ENCODE measurements at regions not wholly inside any gene's neighbourhood (a gene's known extent, or its start where the extent isn't known, plus 50 kb on each side); places are given as distances from the start of the nearest gene placed in this dataset.
"Not testable (repeated sequence)": the region's sequence is repeated elsewhere in the genome, so short reads cannot be mapped to it uniquely, and the experiment has no call there.

GRCh38 chr7:12007576-12007975, 175.6 kb upstream of the THSD7A start:
- ChIA-PET CTCF (no interaction called here), POLR2A (no interaction called here)
- no peak for TF ChIP-seq PKNOX1 (IDR thresholded peaks at IDR 0.05)
- TF ChIP-seq NFRKB (IDR thresholded peaks at IDR 0.05), result no peak
- no peak for TF ChIP-seq LEF1 (IDR thresholded peaks at IDR 0.05; ENCODE audit: borderline replicate concordance)
- no peak for TF ChIP-seq CTBP1 (IDR thresholded peaks at IDR 0.05; ENCODE audit: borderline replicate concordance)
- TF ChIP-seq ARNT (IDR thresholded peaks at IDR 0.05), result no peak
- no peak for TF ChIP-seq HDGF (IDR thresholded peaks at IDR 0.05; ENCODE audit: borderline replicate concordance)
- no peak for TF ChIP-seq TARDBP (IDR thresholded peaks at IDR 0.05)
- no peak for TF ChIP-seq FOXM1 (IDR thresholded peaks at IDR 0.05; ENCODE audit: borderline replicate concordance)
- no peak for TF ChIP-seq FOXA1 (IDR thresholded peaks at IDR 0.05)
- no peak for TF ChIP-seq ZNF384 (IDR thresholded peaks at IDR 0.05)
- TF ChIP-seq ELF4 (IDR thresholded peaks at IDR 0.05), result no peak
- DNase-seq (ENCODE audit: extremely low spot score), result no peak

GRCh38 chr7:12013983-12014382, 182.0 kb upstream of the THSD7A start:
- no peak for DNase-seq (ENCODE audit: extremely low spot score)
- ChIA-PET CTCF (no interaction called here), POLR2A (no interaction called here)
- no peak for TF ChIP-seq SUZ12 (IDR thresholded peaks at IDR 0.05)
- TF ChIP-seq BHLHE40 (IDR thresholded peaks at IDR 0.05; ENCODE audit: borderline replicate concordance), result no peak

- TF ChIP-seq FOXM1 (IDR thresholded peaks at IDR 0.05; ENCODE audit: borderline replicate concordance) (no peak), FOXK2 (IDR thresholded peaks at IDR 0.05) (no peak), CTBP1 (IDR thresholded peaks at IDR 0.05; ENCODE audit: borderline replicate concordance) (no peak), ZNF384 (IDR thresholded peaks at IDR 0.05) (no peak), PKNOX1 (IDR thresholded peaks at IDR 0.05) (no peak), L3MBTL2 (conservative IDR thresholded peaks at IDR 0.05) (no peak), TARDBP (IDR thresholded peaks at IDR 0.05) (no peak), ARNT (IDR thresholded peaks at IDR 0.05) (no peak), HDGF (IDR thresholded peaks at IDR 0.05; ENCODE audit: borderline replicate concordance) (no peak), BHLHE40 (IDR thresholded peaks at IDR 0.05; ENCODE audit: borderline replicate concordance) (no peak), LEF1 (IDR thresholded peaks at IDR 0.05; ENCODE audit: borderline replicate concordance) (no peak), NFRKB (IDR thresholded peaks at IDR 0.05) (no peak), ELF4 (IDR thresholded peaks at IDR 0.05) (no peak), SP1 (IDR thresholded peaks at IDR 0.05) (no peak), FOXA1 (IDR thresholded peaks at IDR 0.05) (no peak), SUZ12 (IDR thresholded peaks at IDR 0.05) (no peak)
- DNase-seq (ENCODE audit: extremely low spot score), result no peak
- POLR2A ChIA-PET, result no interaction called here
- CTCF ChIA-PET, result no interaction called here
These were observed 184.4 kb upstream of the THSD7A start for GRCh38 chr7:12016439-12016838.

GRCh38 chr7:12017046-12017445, 185.0 kb upstream of the THSD7A start:
- POLR2A ChIA-PET, result no interaction called here
- TF ChIP-seq ELF4 (IDR thresholded peaks at IDR 0.05), result no peak
- no peak for TF ChIP-seq BHLHE40 (IDR thresholded peaks at IDR 0.05; ENCODE audit: borderline replicate concordance)
- TF ChIP-seq HDGF (IDR thresholded peaks at IDR 0.05; ENCODE audit: borderline replicate concordance), result no peak
- no peak for TF ChIP-seq FOXK2 (IDR thresholded peaks at IDR 0.05)
- TF ChIP-seq NFRKB (IDR thresholded peaks at IDR 0.05), result no peak
- no peak for TF ChIP-seq ARNT (IDR thresholded peaks at IDR 0.05)

GRCh38 chr7:12022011-12022410, 189.1 kb upstream of the TMEM106B start:
- CTCF ChIA-PET, result interaction anchor here (0.7 kb wide), 1 partner anchor 19 kb away, joined by 3 read pairs; no protein-coding TSS in a partner anchor
- DNase-seq (ENCODE audit: extremely low spot score); POLR2A ChIA-PET: not testable (repeated sequence)

More at GRCh38 chr7:12017046-12017445, 185.0 kb upstream of the THSD7A start:
- no peak for DNase-seq (ENCODE audit: extremely low spot score)
- CTCF ChIA-PET, result no interaction called here

GRCh38 chr7:12025246-12025645, 185.8 kb upstream of the TMEM106B start:
- POLR2A ChIA-PET, result no interaction called here
- CTCF ChIA-PET, result no interaction called here
- no peak for DNase-seq (ENCODE audit: extremely low spot score)
- no peak for TF ChIP-seq PKNOX1 (IDR thresholded peaks at IDR 0.05)
- no peak for TF ChIP-seq ZNF384 (IDR thresholded peaks at IDR 0.05)
- no peak for TF ChIP-seq FOXA1 (IDR thresholded peaks at IDR 0.05)
- TF ChIP-seq NFRKB (IDR thresholded peaks at IDR 0.05), result no peak
- TF ChIP-seq BHLHE40 (IDR thresholded peaks at IDR 0.05; ENCODE audit: borderline replicate concordance), result no peak
- no peak for TF ChIP-seq FOXM1 (IDR thresholded peaks at IDR 0.05; ENCODE audit: borderline replicate concordance)

- no peak for DNase-seq (ENCODE audit: extremely low spot score)
- CTCF ChIA-PET, result no interaction called here
These were observed 182.6 kb upstream of the TMEM106B start for GRCh38 chr7:12028508-12028907.

More at GRCh38 chr7:12028508-12028907, 182.6 kb upstream of the TMEM106B start:
- TF ChIP-seq SUZ12 (IDR thresholded peaks at IDR 0.05) (no peak), LEF1 (IDR thresholded peaks at IDR 0.05; ENCODE audit: borderline replicate concordance) (no peak), L3MBTL2 (conservative IDR thresholded peaks at IDR 0.05) (no peak), ELF4 (IDR thresholded peaks at IDR 0.05) (no peak), PKNOX1 (IDR thresholded peaks at IDR 0.05) (no peak), NFRKB (IDR thresholded peaks at IDR 0.05) (no peak)
- POLR2A ChIA-PET, result no interaction called here

All from HEK293T (cell line).